Stimulated activated naive CD4-positive, alpha-beta T cell treated with Interleukin-2 at 50 U/mL for 16 hours (primary cell): ENCODE measurements at regions not wholly inside any gene's neighbourhood (a gene's known extent, or its start where the extent isn't known, plus 50 kb on each side); places are given as distances from the start of the nearest gene placed in this dataset.
"Not testable (repeated sequence)": the region's sequence is repeated elsewhere in the genome, so short reads cannot be mapped to it uniquely, and the experiment has no call there.

Experiments used
- DNase-seq: peaks from one replicate; lab custom pipeline; 2025; lab: John Stamatoyannopoulos, UW

DNA sequence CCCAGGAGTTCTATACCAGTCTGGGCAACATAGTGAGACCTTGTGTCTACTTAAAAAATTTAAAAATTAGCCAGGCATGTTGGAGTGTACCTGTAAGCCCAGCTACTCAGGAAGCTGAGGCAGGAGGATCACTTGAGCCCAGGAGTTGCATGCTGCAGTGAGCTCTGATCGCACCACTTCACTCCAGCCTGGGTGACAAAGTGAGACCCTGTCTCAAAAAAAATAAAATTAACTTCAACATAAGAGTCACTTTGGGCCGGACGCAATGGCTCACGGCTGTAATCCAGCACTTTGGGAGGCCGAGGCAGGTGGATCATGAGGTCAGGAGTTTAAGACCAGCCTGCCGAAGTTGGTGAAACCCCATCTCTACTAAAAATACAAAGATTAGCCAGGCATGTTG lies 699.1 kb upstream of the AUTS2 start:
- not testable (repeated sequence) for DNase-seq

GRCh38 chr7:68900096-68900495 lies 698.2 kb upstream of the AUTS2 start:
- no peak for DNase-seq

- no peak for DNase-seq
Measured at GRCh38 chr7:68904630-68905029, 693.6 kb upstream of the AUTS2 start.

DNA sequence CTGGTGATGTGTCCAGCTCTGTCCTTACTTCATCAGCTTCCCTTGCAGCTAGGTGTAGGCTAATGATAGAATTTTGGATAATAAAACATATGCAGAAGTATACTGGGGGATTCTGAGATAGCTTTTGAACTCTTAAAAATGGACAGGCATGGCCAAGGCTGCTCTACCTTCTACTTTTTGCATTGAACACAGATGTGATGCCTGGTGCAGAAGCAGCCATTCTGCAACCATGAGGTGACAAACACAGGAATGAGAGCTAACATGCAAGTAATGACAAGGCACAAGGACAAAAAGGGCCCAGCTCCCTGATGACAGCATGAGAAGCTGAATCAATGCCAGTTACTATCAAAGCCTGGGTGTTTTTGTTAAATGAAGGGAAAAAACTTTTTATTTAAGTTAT lies 686.5 kb upstream of the AUTS2 start:
- DNase-seq = no peak

DNA sequence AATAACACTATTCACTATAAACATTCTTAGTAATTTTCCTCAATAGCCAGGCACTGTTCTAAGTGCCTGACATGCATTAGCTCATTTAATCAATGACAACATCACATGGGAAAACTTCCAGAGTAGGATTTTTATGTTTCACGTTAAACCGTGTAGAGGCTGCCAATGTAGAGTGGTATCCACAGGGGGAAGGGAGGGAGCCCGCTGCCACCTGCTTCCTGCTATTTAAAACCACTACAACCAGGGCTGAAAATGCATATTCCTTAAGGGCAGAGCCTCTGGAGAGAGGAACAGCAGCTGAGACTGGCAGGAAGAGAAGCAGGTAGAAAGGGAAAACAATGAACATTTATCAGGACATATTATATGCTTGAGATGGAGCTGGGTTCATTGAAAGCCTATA lies 684.3 kb upstream of the AUTS2 start:
- DNase-seq = no peak

GRCh38 chr7:68917041-68917651 lies 681.1 kb upstream of the AUTS2 start:
- DNase-seq = no peak

DNA sequence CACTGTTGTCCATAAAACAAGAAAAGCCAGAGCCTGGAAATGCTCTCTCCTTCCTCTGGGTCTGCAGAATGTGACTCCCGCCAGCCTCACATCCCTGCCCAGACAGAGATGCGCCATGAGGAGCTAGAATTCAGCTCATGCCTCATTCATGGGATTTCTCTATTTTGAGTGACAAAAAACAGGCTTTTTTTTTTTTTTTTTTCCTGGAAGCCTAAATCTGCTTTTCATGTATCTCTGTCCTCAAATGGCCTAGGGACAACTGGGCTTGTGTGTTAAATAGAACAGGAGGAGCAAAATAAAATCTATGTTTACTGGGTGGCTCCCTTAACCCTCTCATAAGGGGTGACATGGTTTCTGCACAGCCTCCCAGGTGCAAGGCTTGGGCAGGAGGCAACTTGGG lies 679.7 kb upstream of the AUTS2 start:
- no peak for DNase-seq

DNA sequence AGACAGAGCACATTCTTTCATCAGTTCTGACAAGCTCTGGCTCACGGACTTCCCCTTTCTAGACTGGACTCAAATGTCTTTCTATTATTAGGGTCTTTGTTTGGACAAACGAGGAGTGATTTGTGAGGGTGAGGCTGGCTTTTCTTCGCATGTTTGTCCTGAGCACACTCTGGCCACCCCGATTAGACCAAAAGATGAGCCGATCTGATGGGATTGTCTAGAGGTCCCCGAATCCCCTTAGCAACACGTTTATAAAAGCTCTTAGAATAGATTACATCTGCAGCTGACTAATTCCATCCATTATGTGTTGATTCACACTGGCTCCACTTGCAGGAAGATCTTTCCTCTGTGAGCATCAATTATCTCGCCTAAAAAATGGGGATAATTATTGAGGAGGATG lies 675.4 kb upstream of the AUTS2 start:
- DNase-seq = no peak

DNA sequence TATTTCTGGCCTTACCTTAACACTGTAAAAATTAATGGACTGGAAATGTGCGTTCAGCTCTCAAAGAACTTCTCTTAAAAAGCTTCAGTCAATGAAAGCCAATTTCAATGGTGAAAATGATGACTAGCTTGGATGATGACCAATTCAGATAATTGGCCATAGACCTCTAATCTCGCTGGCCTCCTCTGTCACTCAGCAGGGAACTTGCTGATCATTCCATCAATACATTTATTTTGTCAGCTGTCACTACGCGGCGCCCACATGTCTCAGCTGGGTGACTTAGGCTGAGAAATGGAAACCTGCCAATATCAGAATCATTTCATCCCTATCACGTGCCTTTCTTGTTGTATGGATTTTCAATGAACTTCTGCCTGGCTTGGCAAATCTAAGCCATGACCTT lies 673.0 kb upstream of the AUTS2 start:
- DNase-seq = no peak

DNA sequence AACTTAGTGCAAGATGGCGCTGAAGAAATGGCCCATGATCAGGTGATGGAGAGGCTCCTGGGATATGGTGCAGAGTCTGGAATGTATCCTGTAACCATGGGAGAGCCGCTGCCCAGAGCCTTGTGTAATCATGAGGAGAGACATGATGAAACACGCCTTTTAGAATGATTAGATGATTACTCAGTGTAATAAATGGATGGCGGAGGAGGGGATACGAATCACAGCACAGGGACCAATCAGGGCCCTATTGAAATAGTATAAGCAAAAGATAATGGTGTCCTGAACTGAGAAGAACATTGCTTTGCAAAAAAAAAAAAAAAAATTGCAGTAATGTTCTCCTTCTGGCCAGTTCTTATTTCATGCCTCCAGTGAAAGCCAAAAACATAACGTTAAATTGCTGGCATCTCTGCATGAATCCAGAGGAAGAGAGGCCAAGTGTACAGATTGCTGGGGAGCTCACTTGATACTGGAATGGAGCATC lies 668.5 kb upstream of the AUTS2 start:
- DNase-seq = no peak

DNA sequence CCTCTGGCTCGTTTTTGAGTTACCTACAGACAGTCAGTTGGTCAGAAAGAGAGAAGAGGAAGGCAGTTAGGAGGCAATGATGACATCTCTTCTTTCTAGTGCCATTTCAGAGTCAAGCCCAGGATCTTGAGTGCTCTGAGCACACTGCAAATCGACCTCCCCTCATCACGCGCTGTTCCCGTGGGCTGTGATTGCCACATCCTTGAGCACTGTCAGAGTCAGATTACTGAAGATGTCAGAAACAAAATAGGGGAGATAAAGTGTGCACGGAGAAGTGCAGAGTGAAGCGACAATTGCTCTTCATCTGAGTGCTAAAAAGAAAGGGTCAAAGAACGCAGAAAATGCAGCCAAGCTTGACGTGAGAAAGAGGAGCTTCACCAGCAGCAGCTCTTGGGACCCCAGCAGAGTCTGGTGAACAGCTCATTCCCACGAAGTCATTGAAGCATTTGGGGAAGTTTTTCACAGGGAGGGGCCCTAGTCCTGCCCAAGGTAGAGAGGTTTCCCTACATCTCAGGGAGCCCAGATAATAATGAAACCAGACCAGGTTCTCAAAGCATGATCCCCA lies 661.7 kb upstream of the AUTS2 start:
- DNase-seq = no peak

DNA sequence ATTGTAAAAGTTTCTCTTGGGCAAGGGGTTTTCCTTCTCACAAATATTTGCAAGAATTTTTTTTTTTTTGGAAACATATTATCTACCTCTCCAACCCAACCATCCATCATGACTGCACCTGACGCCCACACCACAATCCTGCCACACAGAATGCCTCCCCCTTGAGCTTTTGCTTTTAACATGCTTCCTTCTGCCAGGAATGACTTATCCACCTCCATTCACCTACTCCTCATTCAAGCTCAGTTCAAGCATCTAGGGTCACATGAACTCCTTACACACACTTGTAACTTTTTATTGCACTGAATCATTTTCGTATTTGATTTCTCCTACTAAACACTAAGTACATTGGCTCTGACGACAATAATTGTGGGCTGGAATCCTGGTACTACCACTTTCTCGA lies 660.1 kb upstream of the AUTS2 start:
- no peak for DNase-seq

- no peak for DNase-seq
Measured at GRCh38 chr7:68943786-68944185, 654.5 kb upstream of the AUTS2 start.

DNA sequence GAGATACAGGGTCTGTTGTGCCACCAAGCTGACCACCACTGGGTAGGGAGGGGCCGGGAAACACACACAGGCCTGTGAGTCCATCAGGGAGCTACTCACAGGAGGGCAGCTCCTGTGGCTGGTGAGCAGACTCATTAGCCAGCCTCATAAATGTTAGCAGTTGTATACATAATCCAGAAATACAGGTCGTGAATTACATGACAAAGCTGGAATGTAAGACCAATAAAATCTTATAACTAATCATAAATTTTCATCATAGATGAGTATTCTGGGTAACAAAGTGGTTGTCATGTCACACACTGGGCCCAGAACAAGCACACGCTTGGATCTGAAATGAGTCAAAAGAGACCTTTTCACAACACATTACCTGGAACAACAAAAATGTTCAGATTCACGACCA lies 642.6 kb upstream of the AUTS2 start:
- no peak for DNase-seq

DNA sequence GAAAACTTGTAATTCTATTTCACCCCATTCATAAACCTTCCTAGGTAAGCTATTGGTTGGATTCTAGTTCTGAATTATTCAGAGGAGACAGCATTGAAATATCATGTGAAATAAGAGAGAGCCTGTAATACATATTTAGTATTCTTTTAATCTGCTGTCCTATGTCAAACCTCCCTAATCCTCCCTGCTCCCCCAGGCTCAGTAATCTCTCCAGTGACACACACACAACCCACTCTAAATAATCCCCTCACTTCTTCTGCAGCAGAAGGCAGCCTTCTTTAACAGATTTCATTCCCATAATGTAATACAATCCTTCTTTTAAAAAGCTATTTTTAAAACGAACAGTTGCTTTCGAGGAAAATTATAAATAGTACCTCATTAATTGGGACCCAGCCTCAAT lies 639.7 kb upstream of the AUTS2 start:
- DNase-seq = no peak

DNA sequence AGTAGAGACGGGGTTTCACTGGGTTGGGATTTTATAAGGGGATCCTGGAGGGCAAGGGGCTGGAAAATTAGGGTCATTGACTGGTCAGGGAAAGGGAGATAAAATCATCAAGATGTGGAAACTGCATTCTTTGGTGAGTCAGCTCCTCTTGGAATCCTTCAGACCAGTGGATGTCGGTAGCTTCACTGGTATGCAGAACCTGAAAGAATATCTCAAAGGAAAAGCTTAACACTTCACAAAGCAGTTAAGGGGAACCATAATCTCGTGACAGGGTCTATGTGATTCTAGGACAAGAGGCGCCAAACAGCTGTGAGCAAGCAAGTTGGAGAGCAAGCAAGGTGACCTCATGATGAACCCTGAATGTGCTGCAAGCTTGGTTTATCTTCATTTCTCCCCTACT lies 634.7 kb upstream of the AUTS2 start:
- no peak for DNase-seq

GRCh38 chr7:68964060-68964459 lies 634.2 kb upstream of the AUTS2 start:
- DNase-seq = no peak

- DNase-seq = no peak
Measured at GRCh38 chr7:68965351-68965750, 632.9 kb upstream of the AUTS2 start.

DNA sequence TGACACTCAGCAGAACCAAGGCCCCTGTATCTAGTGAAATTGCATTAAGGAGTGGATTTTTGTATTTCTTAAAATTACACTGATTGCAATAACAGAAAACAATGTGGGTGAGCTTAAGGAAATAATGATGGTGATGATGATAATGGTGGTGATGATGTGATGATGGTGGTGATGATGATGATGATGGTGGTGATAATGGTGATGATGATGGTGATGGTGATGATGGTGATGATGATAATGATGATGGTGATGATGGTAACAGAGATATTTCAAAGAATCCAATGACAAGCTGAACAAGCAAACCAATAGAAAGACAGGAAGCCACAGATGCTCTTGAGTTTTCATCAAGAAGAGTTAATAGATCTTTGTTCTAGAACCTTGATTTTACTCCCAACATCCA lies 630.7 kb upstream of the AUTS2 start:
- no peak for DNase-seq

DNA sequence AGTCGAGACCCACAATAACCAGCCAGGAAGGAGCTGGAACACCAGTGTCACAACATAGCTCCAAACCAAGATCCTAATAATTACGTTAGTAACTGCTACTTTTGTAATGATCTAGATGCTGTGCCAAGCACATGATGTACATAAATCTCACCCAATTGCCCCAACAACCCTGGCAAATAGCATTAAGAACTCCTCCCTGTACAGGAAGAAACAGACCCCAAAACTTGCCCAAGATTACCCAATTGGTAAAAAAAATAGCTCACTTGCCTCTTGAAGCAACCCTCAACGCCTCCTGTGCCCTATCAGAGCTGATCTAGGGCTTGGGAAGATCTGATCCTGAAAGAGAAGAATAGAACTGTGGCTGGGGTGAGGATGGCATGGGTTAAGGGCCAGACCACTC lies 628.7 kb upstream of the AUTS2 start:
- no peak for DNase-seq

DNA sequence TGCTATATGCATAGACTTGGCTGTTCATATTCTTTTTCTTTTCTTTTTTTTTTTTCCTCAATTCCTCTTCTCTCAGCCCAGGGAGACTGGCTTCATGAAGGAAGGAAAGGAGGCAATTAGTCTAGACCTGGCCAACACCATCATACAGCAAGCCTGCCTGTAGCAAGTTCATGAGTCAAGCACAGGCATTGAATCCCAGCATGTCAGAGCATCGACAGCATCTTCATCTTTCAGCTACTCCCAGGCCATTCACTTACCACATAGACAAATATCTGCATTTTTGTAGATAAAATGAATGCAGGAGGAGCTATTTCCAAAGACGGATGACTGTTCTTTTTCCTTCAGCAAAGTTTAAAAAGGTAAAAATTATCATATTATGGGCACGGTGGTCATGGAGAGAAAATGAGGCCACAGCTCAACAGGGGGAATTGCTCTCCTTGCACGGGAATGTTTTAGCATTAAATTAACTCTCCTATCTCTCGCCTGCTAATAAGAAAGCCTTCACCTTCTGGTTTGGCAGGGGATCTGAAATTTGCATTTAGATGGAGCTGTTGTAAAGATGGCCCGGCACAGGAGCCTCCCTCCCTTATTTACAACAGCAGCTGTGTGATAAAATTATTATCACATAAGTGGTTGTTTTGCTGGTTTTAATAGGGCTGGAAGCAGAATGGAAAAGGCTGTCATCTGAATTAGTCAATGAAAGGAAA lies 626.5 kb upstream of the AUTS2 start:
- no peak for DNase-seq

GRCh38 chr7:68977385-68978055 lies 620.8 kb upstream of the AUTS2 start:
- no peak for DNase-seq

GRCh38 chr7:68978710-68979109 lies 619.6 kb upstream of the AUTS2 start:
- DNase-seq = no peak
